Suppressor macrophage treated with lipopolysaccharide for 4 hours (primary cell): ENCODE measurements at regions not wholly inside any gene's neighbourhood (a gene's known extent, or its start where the extent isn't known, plus 50 kb on each side); places are given as distances from the start of the nearest gene placed in this dataset.
"Not testable (repeated sequence)": the region's sequence is repeated elsewhere in the genome, so short reads cannot be mapped to it uniquely, and the experiment has no call there.

ENCODE experiments used
- DNase-seq: peaks from one replicate; pipeline ENCODE4 v3.0.0-alpha.2; 2020

DNA sequence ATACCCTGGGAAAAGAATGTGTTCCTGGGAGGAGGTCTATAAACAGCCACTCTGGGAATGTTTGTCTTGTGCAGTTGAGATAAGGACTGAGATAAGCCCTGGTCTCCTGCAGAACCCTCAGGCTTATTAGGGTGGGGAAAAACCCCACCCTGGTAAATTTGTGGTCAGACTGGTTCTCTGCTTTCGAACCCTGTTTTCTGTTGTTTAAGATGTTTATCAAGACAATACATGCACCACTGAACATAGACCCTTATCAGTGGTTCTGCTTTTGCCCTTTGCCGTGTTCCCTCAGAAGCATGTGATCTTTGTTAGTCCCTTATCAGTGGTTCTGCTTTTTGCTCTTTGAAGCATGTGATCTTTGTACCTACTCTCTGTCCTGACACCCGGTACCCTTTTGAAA is 956.0 kb downstream of the GRID1 start:
- DNase-seq, result not testable (repeated sequence)

- DNase-seq, result no peak
Observed at GRCh38 chr10:85413570-85413969, 953.0 kb downstream of the GRID1 start.

GRCh38 chr10:85420501-85421191 is 945.9 kb downstream of the GRID1 start:
- DNase-seq, result no peak

DNA sequence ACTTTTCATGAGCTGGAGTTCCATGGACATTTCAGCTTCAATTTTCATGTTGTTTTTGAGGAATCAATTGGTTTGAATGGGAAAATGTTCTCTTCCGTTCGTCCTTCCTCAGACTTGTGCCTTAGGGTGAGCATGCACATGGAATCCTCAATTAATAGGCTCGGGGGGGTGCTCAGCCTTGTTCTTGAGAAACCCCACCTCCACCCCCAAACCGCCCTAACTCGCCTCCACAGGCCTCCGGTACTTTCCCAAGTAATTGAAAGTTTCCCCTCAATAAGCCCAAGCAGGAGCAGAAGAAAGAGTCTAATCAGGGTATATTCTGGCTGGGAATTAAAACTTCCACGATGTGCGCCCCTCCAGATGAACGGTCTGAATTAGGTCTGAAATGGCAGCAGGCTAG is 945.2 kb downstream of the GRID1 start:
- no peak for DNase-seq

DNA sequence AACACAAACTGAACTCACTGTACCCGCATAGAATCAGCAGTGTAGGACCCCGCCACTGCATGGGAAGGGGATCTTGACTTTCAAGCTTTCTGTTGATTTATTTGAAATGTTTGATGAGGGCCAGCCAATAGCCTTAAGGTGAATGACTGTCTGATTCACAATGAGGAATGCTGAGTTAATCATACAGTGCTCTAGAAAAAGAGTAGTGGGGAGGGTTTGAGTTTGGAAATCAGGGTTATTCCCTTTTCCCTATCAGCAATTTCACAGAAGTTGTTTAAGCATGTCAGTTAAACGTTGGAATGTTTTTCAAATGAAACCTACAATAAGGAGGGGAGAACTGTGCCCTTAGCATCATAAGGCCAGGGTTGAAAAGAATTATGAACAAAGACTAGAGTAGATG is 937.5 kb downstream of the GRID1 start:
- no peak for DNase-seq

- DNase-seq, result no peak
Observed at GRCh38 chr10:85430991-85431390, 935.6 kb downstream of the GRID1 start.

DNA sequence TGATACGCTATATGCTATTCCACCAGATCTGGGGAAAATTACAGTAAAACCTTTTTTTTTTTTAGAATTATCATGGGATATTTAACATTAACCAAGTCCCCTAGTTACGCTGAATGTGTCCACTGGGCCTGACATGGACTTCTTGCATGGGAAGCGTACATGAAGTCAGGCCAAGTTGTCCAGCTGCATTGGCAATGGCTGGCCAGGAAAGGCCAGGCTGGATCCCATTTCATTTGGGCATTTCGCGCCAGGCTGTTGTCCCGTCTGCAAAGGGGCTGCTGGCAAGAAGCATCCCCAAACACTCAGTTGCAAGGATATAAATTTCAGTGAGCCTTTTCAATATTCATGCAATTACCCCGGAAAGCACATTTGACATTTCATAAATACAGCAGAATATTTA is 933.3 kb downstream of the GRID1 start:
- DNase-seq, result no peak

GRCh38 chr10:85444868-85445267 is 921.7 kb downstream of the GRID1 start:
- DNase-seq, result no peak

GRCh38 chr10:85445702-85446101 is 920.9 kb downstream of the GRID1 start:
- DNase-seq, result no peak

DNA sequence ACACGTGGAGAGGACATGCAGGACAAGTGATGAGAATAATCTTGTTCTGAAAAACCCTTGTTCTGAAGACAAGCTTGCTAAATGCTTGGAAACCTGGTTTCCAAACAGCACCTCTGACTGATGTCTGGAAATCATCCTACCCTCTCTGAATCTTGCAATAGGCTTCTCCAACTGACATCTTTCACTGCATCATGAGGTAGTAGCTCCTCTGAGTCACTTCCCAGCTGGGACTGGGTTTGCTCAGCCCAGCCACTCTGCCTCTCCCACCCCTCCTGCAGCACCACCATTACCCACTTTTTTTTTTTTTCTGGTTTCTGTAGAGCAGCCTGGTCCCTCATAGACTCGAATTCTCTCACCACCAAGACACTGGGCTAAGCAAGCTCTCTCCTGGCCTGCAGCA is 919.8 kb downstream of the GRID1 start:
- no peak for DNase-seq

GRCh38 chr10:85447690-85448089 is 918.9 kb downstream of the GRID1 start:
- DNase-seq, result no peak

GRCh38 chr10:85448716-85449115 is 917.9 kb downstream of the GRID1 start:
- DNase-seq, result no peak

DNA sequence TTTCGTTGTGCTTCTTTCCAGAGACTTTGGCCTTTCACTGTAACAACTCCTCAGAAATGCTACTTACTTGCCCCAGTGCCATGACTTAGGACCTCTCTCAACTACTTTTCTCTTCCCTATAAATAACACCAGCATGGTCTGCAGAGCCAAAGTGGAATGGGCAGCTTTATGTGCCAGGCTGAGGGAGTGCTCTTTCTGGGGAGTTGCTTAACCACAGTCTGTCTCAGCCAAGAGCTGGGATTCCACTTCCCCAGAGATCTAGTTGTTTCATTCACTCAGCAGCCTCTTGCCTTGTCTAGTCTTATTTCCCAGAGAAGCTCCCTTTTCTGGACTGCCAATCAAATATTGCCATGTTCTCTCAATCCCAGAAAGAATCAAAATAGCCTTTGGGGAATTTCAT is 912.2 kb downstream of the GRID1 start:
- no peak for DNase-seq

DNA sequence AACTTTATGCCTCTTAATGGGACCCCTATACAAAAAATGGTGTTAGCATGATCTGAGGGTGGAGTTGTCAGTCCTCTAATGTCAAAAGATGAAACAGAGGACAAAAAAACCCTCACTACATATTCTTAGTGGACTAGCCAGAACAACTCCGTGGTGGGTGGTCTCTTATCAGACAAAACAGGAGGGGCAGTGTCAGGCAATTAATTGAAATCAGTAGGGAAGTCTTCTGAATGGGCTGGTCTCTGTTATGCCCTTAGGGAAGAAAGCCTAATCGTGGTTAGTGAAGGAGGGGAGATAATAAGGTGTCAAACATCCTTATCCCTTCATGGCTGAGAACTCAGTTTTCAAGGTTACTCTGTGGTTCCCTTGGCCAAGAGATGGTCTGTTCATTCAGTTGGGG is 909.4 kb downstream of the GRID1 start:
- no peak for DNase-seq

- no peak for DNase-seq
Observed at GRCh38 chr10:85458324-85458723, 908.3 kb downstream of the GRID1 start.

DNA sequence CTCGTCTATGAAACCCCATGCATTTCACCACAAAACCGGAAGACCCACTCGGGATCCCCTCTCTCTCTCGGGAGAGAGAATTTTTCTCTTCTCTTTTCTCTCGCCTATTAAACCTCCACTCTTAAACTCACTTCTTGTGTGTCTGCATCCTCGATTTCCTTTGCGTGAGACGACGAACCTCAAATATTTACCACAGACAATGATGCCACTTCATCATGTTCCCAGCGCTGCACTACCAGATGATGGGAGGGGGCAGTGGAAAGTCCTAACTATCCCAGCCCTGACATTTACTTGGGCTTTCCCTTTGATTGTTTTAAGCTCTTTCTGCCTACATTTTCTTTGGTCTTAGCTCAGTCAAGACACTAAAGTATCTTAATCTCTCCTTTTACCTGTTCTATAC is 906.7 kb downstream of the GRID1 start:
- DNase-seq, result no peak

GRCh38 chr10:85464336-85464735 is 902.3 kb downstream of the GRID1 start:
- DNase-seq, result no peak

DNA sequence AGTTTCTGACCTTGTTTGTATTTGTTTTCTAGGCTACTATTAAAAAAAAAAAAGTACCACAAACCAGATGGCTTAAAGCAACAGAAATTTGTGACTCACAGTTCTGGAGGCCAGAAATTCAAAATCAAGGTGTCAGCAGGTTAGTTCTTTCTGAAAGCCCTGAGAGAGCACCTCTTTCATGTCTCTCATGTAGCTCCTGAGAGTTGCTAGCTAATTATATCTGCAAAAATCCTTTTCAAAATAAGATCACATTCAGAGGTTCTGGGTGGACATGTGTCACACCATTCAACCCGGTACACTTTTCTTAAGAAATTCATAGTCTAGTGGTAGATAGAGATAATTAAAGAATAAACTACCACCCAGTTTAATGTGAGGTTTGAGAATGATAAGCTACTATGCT is 888.6 kb downstream of the GRID1 start:
- DNase-seq, result no peak

- no peak for DNase-seq
Observed at GRCh38 chr10:85490431-85490830, 876.2 kb downstream of the GRID1 start.

GRCh38 chr10:85491652-85492051 is 874.9 kb downstream of the GRID1 start:
- no peak for DNase-seq

DNA sequence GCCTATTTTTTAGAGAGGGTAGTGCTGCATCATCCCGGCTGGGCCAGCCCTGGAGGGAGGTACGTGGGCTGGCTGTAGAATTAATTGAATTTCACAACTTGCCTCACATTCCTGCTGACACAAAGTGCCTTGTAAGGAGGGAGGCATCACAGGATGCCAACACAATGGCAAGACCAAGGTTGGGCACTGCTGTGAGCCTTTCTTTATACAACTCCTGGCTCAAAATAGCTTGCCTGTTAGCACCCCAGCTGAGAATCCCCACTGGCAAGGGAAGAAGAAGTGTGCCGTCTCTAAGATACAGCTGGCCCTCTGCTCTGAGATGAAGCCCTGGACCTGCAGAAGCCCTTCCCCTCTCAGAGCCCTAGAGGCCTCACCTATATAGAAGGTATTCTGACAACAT is 873.9 kb downstream of the GRID1 start:
- no peak for DNase-seq

- no peak for DNase-seq
Observed at GRCh38 chr10:85493703-85494102, 872.9 kb downstream of the GRID1 start.

- not testable (repeated sequence) for DNase-seq
Observed at GRCh38 chr10:85504641-85505040, 862.0 kb downstream of the GRID1 start.

GRCh38 chr10:85508159-85508558 is 858.4 kb downstream of the GRID1 start:
- no peak for DNase-seq

GRCh38 chr10:85510682-85511081 is 855.9 kb downstream of the GRID1 start:
- DNase-seq, result no peak

DNA sequence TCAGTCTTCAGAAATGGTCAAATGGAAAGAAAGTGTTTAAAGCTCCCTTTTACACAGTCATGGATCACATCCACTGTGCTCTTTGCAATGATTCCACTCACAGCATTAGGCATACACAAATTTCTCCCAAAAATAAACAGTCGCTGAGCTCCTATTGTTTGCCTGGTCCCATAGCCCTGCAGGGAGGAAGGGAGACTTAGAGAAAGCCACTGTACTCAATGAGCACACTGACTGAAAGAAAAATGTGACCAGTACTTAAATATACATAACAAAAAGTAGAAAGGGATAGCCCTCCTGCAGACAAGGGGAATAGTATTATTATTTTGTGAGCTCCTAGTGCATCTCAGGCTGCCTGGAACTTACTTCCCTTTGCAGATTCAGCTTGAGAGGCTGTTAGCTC is 853.2 kb downstream of the GRID1 start:
- no peak for DNase-seq
